Hypothalamus (tissue), 51 donors: ENCODE measurements at regions not wholly inside any gene's neighbourhood (a gene's known extent, or its start where the extent isn't known, plus 50 kb on each side); places are given as distances from the start of the nearest gene placed in this dataset.
"Not testable (repeated sequence)": the region's sequence is repeated elsewhere in the genome, so short reads cannot be mapped to it uniquely, and the experiment has no call there.

ENCODE experiments used
- DNase-seq, 51 donors: peaks; one replicate each; lab custom pipeline; 2025; lab: John Stamatoyannopoulos, UW

DNA sequence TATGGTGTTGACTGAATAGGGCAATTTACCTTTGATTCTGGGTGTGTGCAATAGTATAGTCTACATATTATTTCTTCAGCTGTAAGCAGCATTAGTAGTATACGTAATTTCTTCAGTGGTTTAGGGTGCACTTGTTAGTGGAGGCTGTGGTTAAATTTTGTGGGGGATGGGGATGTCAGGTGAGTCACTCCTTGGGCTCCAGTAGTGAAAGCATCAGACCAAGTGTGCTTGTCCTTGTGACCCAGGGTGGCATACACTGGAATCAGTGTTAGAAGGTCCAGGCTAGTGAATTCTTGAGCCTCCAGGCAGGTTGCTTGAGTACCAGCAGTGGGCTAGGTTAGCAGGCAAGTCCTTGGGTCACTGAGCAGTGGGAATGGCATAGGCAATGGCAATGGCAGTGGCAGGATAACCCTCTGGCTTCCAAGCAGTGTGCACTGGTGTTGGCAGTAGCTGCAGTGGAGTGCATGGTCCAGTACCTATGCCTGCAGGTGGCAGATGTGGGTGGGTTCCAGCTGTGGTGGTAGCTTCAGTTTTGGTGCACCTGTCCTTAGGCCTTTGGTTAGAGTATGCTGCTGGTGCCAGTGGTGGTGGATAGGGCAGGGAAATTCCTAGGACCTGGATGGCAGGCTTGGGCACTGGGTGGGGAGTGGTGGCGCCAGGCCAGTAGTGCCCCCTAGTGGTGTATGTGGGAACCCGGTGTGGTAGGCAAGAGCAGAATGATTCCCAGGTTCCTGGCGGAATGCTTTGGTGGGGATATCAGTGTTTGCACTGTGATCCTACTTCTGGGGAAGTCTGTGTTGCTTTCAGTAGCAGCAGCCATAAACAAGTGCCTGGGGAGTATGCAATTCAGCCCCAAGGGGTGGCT lies 531.0 kb downstream of the SMARCA1 start:
- no peak for DNase-seq

DNA sequence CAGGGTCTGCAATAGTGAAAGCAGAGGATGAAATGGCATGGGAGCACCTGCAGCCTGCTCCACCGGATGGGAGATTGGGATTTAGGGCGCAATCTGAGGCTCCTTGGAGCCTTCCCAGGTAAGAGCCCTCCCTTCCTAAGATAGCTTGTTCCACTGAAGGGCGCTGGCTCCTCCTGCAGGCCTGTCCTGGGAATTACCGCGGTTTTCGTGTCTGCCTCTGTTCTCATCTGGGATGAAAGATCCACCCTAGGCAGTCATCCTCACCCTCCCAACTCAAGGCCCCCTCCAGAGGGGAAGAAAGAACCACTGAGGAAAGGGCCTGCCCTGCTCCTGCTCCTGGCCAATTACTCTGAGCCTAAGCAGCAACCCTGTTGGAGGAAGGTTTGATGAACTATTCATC lies 547.5 kb downstream of the SMARCA1 start:
- peak in 30 of 51 donors; percentile 0 to 31 (median 1) for DNase-seq

DNA sequence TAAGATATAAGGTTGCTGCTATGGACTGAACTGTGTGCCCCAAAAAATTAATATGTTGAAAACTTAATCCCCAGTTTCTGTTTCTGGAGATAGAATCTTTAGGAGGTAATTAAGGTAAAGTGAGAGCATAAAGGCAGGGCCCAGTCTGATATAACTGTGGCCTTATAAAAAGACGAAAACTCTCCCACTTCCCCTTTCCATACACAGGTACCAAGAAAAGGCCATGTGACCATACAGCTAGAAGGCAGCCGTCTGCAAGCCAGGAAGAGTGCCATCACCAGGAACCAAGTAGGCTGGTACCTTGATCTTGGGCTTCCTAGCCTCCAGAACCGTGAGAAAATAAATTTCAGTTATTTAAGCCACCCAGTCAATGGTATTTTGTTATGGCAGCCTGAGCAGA lies 550.3 kb downstream of the SMARCA1 start:
- DNase-seq, result no peak

DNA sequence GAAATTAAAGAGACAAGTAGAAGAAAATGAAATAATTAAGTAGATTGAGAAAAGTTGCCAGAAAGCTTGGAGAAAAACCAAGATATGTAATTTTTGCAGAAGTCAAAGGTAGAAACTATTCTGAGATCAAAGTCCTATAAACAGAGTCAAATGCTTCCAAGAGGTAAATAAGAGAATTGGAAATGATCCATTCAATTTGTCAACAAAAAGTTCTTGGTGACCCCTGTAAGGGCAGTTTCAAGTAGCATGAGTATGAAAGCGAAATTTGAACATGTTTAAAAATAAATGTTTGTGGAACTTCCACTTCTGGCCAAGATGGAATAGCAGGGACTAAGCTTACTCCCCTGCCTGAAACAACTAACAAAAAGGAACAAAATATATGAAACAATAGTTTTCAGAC lies 562.0 kb downstream of the SMARCA1 start:
- no peak for DNase-seq

- not testable (repeated sequence) for DNase-seq
These were observed 568.6 kb downstream of the SMARCA1 start for GRCh38 chrX:128954697-128955096.

- DNase-seq, result no peak
These were observed 592.2 kb downstream of the SMARCA1 start for GRCh38 chrX:128931071-128931470.

- DNase-seq, result no peak
These were observed 593.8 kb downstream of the SMARCA1 start for GRCh38 chrX:128929271-128930057.

GRCh38 chrX:128928636-128929035 lies 594.7 kb downstream of the SMARCA1 start:
- no peak for DNase-seq

DNA sequence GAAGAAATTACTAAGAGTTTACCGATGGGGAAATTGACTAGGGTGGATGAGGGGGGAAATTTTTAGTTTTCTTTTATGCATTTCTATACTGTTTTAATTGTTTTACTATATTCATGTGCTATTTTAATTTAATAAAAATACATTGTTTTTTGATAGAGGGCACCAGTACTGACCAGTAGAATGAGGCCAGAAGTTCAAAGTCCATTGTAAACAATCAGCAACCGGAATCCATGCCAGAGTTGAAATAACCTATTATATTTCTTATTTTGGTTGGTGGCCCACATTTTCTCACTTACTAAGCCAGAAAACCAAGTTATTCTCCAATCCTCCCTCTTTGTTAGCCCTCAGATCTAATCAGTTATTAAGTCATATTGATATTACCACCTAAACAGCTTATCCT lies 595.9 kb downstream of the SMARCA1 start:
- no peak for DNase-seq

DNA sequence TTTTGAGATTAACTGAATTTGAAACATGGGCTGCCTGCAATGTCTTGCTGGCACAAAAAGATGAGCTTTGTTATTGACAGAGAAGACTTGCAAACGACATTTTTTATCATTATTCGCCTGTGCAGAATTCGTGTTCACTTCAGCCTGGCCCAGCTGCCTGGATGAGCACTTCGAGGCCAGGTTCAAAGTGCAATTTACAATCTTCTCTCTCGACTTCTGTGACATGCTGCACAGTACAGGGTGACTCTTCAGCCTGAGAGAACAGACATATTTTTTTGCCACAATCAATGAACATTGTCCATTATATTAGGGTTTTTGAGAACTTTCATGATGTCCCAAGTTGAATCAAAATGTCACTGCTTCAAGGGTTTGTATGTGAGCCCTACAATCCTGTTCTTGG lies 616.5 kb downstream of the SMARCA1 start:
- no peak for DNase-seq

- no peak for DNase-seq
These were observed 622.3 kb downstream of the SMARCA1 start for GRCh38 chrX:128901018-128901417.

DNA sequence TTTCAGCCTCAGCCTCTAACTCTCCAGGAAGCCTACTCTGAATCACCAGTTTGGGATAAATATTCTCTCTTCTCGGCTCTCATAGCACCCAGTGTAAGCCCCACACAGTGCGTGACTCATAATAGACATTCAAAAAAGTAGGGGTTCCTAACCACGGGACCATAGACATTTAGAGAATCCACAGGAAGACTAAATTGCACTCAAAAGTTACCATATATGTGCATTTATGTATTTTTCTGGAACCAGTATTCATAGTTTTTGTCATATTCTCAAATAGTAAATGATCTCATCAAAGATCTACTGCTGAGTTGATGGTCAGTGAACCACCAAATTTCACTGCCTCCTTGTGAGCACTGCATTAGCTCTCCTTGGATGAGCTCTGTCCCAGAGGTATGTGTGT lies 625.7 kb downstream of the SMARCA1 start:
- no peak for DNase-seq

GRCh38 chrX:128891554-128891953 lies 631.7 kb downstream of the SMARCA1 start:
- DNase-seq, result no peak

DNA sequence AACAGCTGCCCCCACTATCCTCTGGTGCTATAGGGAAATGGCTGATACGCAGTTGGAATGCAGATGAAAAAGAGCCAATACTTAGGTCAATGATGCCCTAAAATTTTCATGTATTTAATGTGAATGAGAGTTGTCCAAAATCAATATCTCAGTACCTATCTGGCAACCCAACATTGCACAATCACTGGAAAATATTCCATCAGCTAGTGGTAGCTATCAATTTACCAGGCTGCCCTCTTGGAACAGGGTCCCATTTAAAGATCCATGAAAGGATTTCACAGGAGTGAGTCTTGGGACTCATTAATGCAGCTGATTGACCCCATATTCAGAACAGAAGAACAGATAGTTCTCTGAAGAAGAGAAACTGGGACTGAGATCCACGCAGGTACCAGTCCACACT lies 638.9 kb downstream of the SMARCA1 start:
- DNase-seq, result no peak

DNA sequence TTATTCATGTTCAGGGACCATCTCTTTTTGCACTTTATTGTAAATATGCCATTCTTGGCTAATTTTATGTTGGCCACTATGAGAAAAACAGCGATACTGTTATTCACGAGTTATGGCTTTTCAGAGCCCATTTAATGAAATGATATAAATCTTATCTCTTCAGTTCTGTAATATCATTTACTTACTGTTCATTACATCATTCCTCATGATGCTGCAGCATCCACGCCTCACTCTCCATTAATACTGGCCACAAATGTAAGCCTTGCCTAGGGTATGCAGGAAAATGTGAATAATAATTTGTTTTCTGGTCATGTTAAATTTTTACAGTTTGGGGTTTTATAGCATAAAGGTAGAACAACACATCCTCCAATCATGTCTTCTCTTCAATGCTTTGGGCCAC lies 639.6 kb downstream of the SMARCA1 start:
- DNase-seq, result no peak

GRCh38 chrX:128870361-128870760 lies 652.9 kb downstream of the SMARCA1 start:
- no peak for DNase-seq

GRCh38 chrX:128862557-128862956 lies 660.7 kb downstream of the SMARCA1 start:
- no peak for DNase-seq

DNA sequence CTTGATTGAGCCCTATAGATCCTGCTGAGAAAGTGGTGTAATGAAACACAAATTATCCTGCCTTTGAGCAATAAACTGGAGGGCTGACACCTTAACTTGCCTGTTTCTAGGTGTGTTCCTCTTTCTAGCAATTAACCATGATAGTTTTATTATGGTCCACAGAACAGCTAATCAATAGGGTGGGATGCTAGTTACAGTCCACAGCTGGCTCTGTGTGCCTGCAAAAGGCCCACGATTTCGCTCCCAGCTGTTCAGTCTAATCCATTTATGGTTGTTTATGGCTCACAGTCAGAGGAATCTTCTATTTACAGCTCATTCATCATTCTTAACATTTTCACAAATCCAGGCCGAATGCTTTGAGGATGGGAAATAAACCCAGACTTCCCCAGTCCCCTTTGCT lies 674.9 kb downstream of the SMARCA1 start:
- no peak for DNase-seq

GRCh38 chrX:128846385-128846784 lies 676.9 kb downstream of the SMARCA1 start:
- no peak for DNase-seq

DNA sequence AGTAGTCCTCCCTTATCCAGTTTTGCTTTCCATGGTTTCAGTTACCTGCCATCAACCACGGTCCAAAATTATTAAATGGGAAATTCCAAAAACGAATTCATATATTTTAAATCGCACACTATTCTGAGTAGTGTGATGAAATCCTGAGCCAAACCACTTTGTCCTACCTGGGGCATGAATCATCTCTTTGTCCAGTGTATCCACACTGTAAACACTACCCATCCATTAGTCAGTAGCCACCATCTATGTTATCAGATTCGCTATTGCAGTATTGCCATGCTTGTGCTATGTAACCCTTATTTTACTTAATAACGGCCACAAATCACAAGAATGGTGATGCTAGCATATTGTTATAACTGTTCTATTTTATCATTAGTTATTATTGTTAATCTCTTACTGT lies 704.6 kb downstream of the SMARCA1 start:
- DNase-seq, result no peak

GRCh38 chrX:128816919-128817318 lies 706.4 kb downstream of the SMARCA1 start:
- DNase-seq, result no peak

DNA sequence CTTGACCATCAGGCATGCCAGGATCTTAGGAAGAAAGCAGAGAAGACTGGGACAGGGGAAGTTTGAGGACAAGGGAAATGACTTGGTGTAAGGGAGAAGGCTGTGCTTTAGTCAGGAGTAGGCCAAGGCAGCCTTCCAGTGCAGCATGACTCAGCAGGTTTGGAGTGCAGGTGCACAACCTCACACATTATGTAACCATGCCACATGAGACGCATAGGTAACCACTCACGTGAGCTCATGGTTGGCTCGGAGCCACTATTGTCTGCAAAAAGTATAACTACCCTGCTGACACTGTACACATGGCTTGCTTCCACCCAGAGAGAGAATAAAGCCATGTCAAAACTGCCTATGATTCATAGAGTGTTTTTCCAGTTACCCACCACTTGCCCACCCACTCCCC lies 715.9 kb downstream of the SMARCA1 start:
- DNase-seq, result no peak
